PFSK-1 (cell line): ENCODE measurements at regions not wholly inside any gene's neighbourhood (a gene's known extent, or its start where the extent isn't known, plus 50 kb on each side); places are given as distances from the start of the nearest gene placed in this dataset.

Experiments used
- FOXP2 ChIP-seq: optimal IDR thresholded peaks from 2 replicates; pipeline ENCODE3; 2011; ENCODE audit warnings: borderline replicate concordance, control low read depth, inconsistent platforms; ENCODE audit not compliant: insufficient read depth; ENCODE audit errors: extremely low read length, extremely low read depth
- POLR2AphosphoS5 ChIP-seq: IDR thresholded peaks from 2 replicates; pipeline ENCODE4 v1.6.1; 2012; ENCODE audit warnings: low read depth, mild to moderate bottlenecking, control low read depth, low read length, moderate library complexity
- REST ChIP-seq, 2 experiments: IDR thresholded peaks; 2 replicates each; pipeline versions ENCODE4 v1.6.1 to v1.8.0; 2011 to 2012; ENCODE audit warnings: low read depth in 2 of 2, low read length in 2 of 2, control low read depth in 1 of 2, inconsistent platforms in 1 of 2, mild to moderate bottlenecking in 1 of 2, moderate library complexity in 1 of 2; ENCODE audit not compliant: insufficient read depth in 1 of 2
- SIN3A ChIP-seq: IDR thresholded peaks from 2 replicates; pipeline ENCODE4 v1.6.1; 2012; ENCODE audit warnings: mild to moderate bottlenecking, low read length, moderate library complexity, borderline replicate concordance; ENCODE audit not compliant: insufficient read depth
- TAF1 ChIP-seq: IDR thresholded peaks from 2 replicates; pipeline ENCODE4 v1.6.1; 2012; ENCODE audit warnings: low read length, control low read depth, borderline replicate concordance; ENCODE audit not compliant: insufficient read depth

- TF ChIP-seq SIN3A = no peak
- no peak for TF ChIP-seq POLR2AphosphoS5
- no peak for TF ChIP-seq FOXP2
- no peak for TF ChIP-seq REST (IDR thresholded peaks at IDR 0.05; ENCODE audit: insufficient read depth in 1 of 2, low read depth in 2 of 2, low read length in 2 of 2)
- TF ChIP-seq TAF1 = no peak
Observed at GRCh38 chr2:149715894-149716293, 128.3 kb upstream of the MMADHC start.

DNA sequence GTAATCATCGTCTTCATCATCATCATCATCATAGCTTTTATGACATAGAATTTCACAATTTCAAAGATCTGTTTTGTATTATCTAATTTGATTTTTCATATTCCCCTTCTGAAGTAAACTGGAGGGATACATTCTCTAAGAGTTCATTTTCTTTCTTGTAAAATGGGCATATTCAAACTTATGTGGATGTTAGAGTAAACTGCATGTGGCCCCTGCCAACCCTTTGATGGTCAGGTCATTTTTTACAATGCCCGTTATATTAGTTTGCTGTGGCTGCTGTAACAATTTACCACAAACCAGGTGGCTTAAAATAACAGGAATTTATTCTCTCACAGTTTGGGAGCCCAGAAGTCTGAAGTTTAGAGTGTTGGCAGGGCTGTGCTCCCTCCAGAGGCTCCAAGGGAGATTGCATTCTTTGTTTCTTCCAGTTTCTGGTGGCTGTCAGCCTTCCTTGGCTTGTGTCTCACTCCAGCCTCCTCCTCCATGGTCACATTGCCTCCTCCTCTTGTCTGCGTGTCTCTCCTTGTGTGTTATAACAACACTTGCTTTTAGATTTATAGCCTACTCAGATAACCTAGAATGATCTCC lies 127.5 kb upstream of the MMADHC start:
- TF ChIP-seq POLR2AphosphoS5 = no peak
- no peak for TF ChIP-seq REST (IDR thresholded peaks at IDR 0.05; ENCODE audit: insufficient read depth in 1 of 2, low read depth in 2 of 2, low read length in 2 of 2)
- no peak for TF ChIP-seq FOXP2
- no peak for TF ChIP-seq SIN3A
- TF ChIP-seq TAF1 = no peak

GRCh38 chr2:149709496-149710263 lies 122.1 kb upstream of the MMADHC start:
- TF ChIP-seq SIN3A = no peak
- no peak for TF ChIP-seq FOXP2
- no peak for TF ChIP-seq REST (IDR thresholded peaks at IDR 0.05; ENCODE audit: insufficient read depth in 1 of 2, low read depth in 2 of 2, low read length in 2 of 2)
- no peak for TF ChIP-seq POLR2AphosphoS5
- no peak for TF ChIP-seq TAF1

GRCh38 chr2:149703281-149703680 lies 115.7 kb upstream of the MMADHC start:
- TF ChIP-seq SIN3A (no peak), POLR2AphosphoS5 (no peak), REST (IDR thresholded peaks at IDR 0.05; ENCODE audit: insufficient read depth in 1 of 2, low read depth in 2 of 2, low read length in 2 of 2) (no peak), TAF1 (no peak), FOXP2 (no peak)
